ENCODE measurements at regions not wholly inside any gene's neighbourhood (a gene's known extent, or its start where the extent isn't known, plus 50 kb on each side); places are given as distances from the start of the nearest gene placed in this dataset.

DNA sequence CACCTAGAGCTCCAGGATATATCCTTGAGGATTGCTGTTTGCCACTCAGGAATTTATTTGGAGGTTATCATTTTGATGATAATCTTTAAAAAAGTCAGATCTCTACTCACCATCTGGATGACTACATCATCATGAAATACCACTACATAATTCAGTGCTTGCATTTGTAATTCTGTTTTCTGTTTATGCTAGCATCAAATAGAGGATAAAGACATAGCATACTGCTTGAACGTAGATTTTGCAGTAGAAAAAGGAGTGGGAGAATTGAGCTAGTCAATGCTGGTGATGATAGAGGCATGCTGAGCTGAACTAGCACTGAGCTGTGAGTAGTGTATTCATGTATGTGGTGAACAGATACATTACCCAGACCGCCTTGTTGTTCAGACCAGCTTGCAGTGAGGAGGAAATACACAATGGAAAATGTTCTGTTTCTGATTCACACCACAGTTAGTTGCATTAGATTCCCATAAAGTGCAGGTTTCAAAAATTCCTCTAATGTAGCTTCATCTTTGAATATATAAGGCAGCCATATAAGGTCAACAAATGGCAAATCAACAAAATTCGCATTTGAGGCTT, 68.8 kb upstream of the CDC42EP3 start:
- intact Hi-C loops (cut with micrococcal nuclease) = no loop called here
- H3K4me2 ChIP-seq (ENCODE audit: low read length) = no peak overlapping the region
- H3K36me3 ChIP-seq (ENCODE audit: control insufficient read depth in 1 of 2, insufficient read depth in 2 of 2, low read length in 2 of 2) = no peaks in the 10 kb centered on the region
- H2AFZ ChIP-seq (ENCODE audit: low read depth, low read length, poor library complexity, severe bottlenecking) = no peak overlapping the region
- no peaks in the 10 kb centered on the region for H3K9me2 ChIP-seq (ENCODE audit: insufficient read depth)
- no peaks in the 10 kb centered on the region for H4K20me1 ChIP-seq (ENCODE audit: insufficient read depth)
- CTCF ChIA-PET = no interaction called here
- H3K4me1 ChIP-seq (ENCODE audit: control insufficient read depth in 1 of 2, insufficient read depth in 2 of 2, low read length in 2 of 2) = no peaks in the 10 kb centered on the region
- H3K79me2 ChIP-seq (ENCODE audit: insufficient read depth, low read length) = no peaks in the 10 kb centered on the region
- DNase-seq (ENCODE audit: low read depth, low spot score) = no peak
- H3K27me3 ChIP-seq (ENCODE audit: insufficient read depth, low read length) = no peaks in the 10 kb centered on the region
- no peak for ATAC-seq
- POLR2A ChIA-PET = no interaction called here
- H3K27ac ChIP-seq (ENCODE audit: low read depth, low read length) = no peak overlapping the region
- no peaks in the 10 kb centered on the region for H3K9me3 ChIP-seq (ENCODE audit: control insufficient read depth in 1 of 2, insufficient read depth in 1 of 2, low read depth in 1 of 2, low read length in 2 of 2)
- TF ChIP-seq ZFX (IDR thresholded peaks at IDR 0.05) (no peak), FOSL1 (IDR thresholded peaks at IDR 0.05; ENCODE audit: low read depth) (no peak), EZH2 (IDR thresholded peaks at IDR 0.05) (no peak)
- H3K4me3 ChIP-seq (replicated peaks in 1 of 2; ENCODE audit: low read depth in 1 of 2, low read length in 2 of 2) = no peak overlapping the region
- BruUV-seq (replicated peaks) = no TSS peak
- RAD21 ChIA-PET (ENCODE audit: low non-redundant PET in 1 of 2, low total read pairs in 2 of 2, uncharacterized antibody in 2 of 2, unreplicated experiment in 2 of 2) = no interaction called here
- H3K9ac ChIP-seq (ENCODE audit: low read length) = no peak overlapping the region

DNA sequence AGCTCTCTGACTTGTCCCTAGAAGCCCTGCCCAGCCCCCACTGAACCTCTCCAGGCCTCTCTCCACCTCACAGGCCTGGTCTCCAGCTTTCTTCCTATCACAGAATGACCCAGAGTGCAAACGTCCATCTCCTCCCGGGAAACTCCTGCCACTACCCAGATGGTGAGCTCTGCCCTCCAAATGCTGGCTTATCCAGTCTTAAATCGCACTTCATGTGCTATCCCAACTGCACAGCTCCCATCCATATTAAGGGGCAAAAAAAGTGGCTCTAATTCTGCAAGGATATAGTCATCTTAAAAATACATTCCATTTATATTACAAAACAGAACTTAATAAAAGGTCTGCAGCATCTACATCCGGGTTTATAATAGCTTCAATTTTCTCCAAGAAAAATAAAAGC, 70.8 kb upstream of the CDC42EP3 start:
- no peaks in the 10 kb centered on the region for H3K79me2 ChIP-seq (ENCODE audit: insufficient read depth, low read length)
- H2AFZ ChIP-seq (ENCODE audit: low read depth, low read length, poor library complexity, severe bottlenecking) = no peak overlapping the region
- no peaks in the 10 kb centered on the region for H3K4me1 ChIP-seq (ENCODE audit: control insufficient read depth in 1 of 2, insufficient read depth in 2 of 2, low read length in 2 of 2)
- POLR2A ChIA-PET = no interaction called here
- RAD21 ChIA-PET (ENCODE audit: low non-redundant PET in 1 of 2, low total read pairs in 2 of 2, uncharacterized antibody in 2 of 2, unreplicated experiment in 2 of 2) = no interaction called here
- no peaks in the 10 kb centered on the region for H3K9me2 ChIP-seq (ENCODE audit: insufficient read depth)
- no TSS peak for BruUV-seq (replicated peaks)
- H3K27me3 ChIP-seq (ENCODE audit: insufficient read depth, low read length) = no peaks in the 10 kb centered on the region
- H3K27ac ChIP-seq (ENCODE audit: low read depth, low read length) = no peak overlapping the region
- H3K9ac ChIP-seq (ENCODE audit: low read length) = no peak overlapping the region
- CTCF ChIA-PET = no interaction called here
- no peak for ATAC-seq
- H3K4me3 ChIP-seq (replicated peaks in 1 of 2; ENCODE audit: low read depth in 1 of 2, low read length in 2 of 2) = no peak overlapping the region
- no peak overlapping the region for H3K4me2 ChIP-seq (ENCODE audit: low read length)
- no peaks in the 10 kb centered on the region for H4K20me1 ChIP-seq (ENCODE audit: insufficient read depth)
- intact Hi-C loops (cut with micrococcal nuclease) = no loop called here
- no peak for DNase-seq (ENCODE audit: low read depth, low spot score)
- H3K9me3 ChIP-seq (ENCODE audit: control insufficient read depth in 1 of 2, insufficient read depth in 1 of 2, low read depth in 1 of 2, low read length in 2 of 2) = no peaks in the 10 kb centered on the region
- H3K36me3 ChIP-seq (ENCODE audit: control insufficient read depth in 1 of 2, insufficient read depth in 2 of 2, low read length in 2 of 2) = no peaks in the 10 kb centered on the region
- TF ChIP-seq EZH2phosphoT487 (IDR thresholded peaks at IDR 0.05; ENCODE audit: borderline replicate concordance) = no peak
- no peak for TF ChIP-seq EGR1 (IDR thresholded peaks at IDR 0.05; ENCODE audit: low read depth)
- TF ChIP-seq, protein P1, sequence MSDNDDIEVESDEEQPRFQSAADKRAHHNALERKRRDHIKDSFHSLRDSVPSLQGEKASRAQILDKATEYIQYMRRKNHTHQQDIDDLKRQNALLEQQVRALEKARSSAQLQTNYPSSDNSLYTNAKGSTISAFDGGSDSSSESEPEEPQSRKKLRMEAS (IDR thresholded peaks at IDR 0.05) = no peak
- no peak for TF ChIP-seq SIN3A (IDR thresholded peaks at IDR 0.05; ENCODE audit: low read depth)
- TF ChIP-seq ZNF274 (IDR thresholded peaks at IDR 0.05; ENCODE audit: low read depth, low read length) = no peak
- TF ChIP-seq SP1 (IDR thresholded peaks at IDR 0.05; ENCODE audit: low read depth) = no peak
- no peak for TF ChIP-seq FOSL1 (IDR thresholded peaks at IDR 0.05; ENCODE audit: low read depth)
- no peak for TF ChIP-seq TCF7L2 (IDR thresholded peaks at IDR 0.05; ENCODE audit: borderline replicate concordance, extremely low read depth, insufficient read depth, insufficient read length)
- no peak for TF ChIP-seq POLR2A (IDR thresholded peaks at IDR 0.05; ENCODE audit: borderline replicate concordance, extremely low read depth, insufficient read depth, insufficient read length)
- TF ChIP-seq CBX3 (IDR thresholded peaks at IDR 0.05; ENCODE audit: low read depth) = no peak
- no peak for TF ChIP-seq POLR2AphosphoS5 (IDR thresholded peaks at IDR 0.05; ENCODE audit: low read depth, low read length)
- TF ChIP-seq, protein P2, sequence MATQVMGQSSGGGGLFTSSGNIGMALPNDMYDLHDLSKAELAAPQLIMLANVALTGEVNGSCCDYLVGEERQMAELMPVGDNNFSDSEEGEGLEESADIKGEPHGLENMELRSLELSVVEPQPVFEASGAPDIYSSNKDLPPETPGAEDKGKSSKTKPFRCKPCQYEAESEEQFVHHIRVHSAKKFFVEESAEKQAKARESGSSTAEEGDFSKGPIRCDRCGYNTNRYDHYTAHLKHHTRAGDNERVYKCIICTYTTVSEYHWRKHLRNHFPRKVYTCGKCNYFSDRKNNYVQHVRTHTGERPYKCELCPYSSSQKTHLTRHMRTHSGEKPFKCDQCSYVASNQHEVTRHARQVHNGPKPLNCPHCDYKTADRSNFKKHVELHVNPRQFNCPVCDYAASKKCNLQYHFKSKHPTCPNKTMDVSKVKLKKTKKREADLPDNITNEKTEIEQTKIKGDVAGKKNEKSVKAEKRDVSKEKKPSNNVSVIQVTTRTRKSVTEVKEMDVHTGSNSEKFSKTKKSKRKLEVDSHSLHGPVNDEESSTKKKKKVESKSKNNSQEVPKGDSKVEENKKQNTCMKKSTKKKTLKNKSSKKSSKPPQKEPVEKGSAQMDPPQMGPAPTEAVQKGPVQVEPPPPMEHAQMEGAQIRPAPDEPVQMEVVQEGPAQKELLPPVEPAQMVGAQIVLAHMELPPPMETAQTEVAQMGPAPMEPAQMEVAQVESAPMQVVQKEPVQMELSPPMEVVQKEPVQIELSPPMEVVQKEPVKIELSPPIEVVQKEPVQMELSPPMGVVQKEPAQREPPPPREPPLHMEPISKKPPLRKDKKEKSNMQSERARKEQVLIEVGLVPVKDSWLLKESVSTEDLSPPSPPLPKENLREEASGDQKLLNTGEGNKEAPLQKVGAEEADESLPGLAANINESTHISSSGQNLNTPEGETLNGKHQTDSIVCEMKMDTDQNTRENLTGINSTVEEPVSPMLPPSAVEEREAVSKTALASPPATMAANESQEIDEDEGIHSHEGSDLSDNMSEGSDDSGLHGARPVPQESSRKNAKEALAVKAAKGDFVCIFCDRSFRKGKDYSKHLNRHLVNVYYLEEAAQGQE (IDR thresholded peaks at IDR 0.05; ENCODE audit: low read depth) = no peak
- no peak for TF ChIP-seq JUND (IDR thresholded peaks at IDR 0.05)
- no peak for TF ChIP-seq ZFX (IDR thresholded peaks at IDR 0.05)
- no peak for TF ChIP-seq YY1 (IDR thresholded peaks at IDR 0.05; ENCODE audit: extremely low read depth, insufficient replicate concordance, low read depth, low read length)
- TF ChIP-seq, protein P3, sequence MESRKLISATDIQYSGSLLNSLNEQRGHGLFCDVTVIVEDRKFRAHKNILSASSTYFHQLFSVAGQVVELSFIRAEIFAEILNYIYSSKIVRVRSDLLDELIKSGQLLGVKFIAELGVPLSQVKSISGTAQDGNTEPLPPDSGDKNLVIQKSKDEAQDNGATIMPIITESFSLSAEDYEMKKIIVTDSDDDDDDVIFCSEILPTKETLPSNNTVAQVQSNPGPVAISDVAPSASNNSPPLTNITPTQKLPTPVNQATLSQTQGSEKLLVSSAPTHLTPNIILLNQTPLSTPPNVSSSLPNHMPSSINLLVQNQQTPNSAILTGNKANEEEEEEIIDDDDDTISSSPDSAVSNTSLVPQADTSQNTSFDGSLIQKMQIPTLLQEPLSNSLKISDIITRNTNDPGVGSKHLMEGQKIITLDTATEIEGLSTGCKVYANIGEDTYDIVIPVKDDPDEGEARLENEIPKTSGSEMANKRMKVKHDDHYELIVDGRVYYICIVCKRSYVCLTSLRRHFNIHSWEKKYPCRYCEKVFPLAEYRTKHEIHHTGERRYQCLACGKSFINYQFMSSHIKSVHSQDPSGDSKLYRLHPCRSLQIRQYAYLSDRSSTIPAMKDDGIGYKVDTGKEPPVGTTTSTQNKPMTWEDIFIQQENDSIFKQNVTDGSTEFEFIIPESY (IDR thresholded peaks at IDR 0.05; ENCODE audit: extremely low read depth, insufficient replicate concordance, low read length) = no peak

Data from HCT116 (cell line).